ENCODE measurements at regions not wholly inside any gene's neighbourhood (a gene's known extent, or its start where the extent isn't known, plus 50 kb on each side); places are given as distances from the start of the nearest gene placed in this dataset.

DNA sequence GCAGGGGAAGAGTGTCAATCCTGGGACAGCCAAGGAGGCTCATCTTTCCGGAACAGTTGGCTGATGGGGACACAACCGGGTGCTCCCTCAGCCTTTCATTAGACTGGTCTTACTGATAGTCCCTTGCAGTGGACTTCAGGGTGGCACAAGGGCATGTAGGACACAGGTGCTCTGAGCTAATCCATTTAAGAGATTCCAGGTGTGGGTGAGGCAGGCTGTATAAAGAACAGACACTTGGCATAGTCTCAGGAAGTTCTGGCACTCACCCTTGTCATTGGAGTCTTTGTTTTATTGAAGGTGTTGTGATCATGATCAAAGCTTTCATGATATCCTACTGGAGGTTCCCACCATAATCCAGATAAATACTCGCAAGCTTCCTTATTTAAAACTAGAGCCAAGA, 341.6 kb downstream of the EMP1 start:
- Histone ChIP-seq H3K27me3 (no peaks in the 10 kb centered on the region), H3K9me3 (ENCODE audit: low read depth) (no peaks in the 10 kb centered on the region), H3K36me3 (replicated peaks; ENCODE audit: insufficient read depth, low read depth) (no peaks in the 10 kb centered on the region), H3K4me1 (ENCODE audit: insufficient read depth) (no peaks in the 10 kb centered on the region), H2AFZ (no peak overlapping the region), H3K4me2 (no peak overlapping the region), H4K20me1 (ENCODE audit: insufficient read depth, poor library complexity, severe bottlenecking) (no peaks in the 10 kb centered on the region), H3K4me3 (no peak overlapping the region), H3K9me2 (replicated peaks; ENCODE audit: insufficient read depth) (no peaks in the 10 kb centered on the region), H3K79me2 (no peaks in the 10 kb centered on the region), H3K27ac (no peak overlapping the region)
- DNase-seq (ENCODE audit: low spot score): no peak
- 91% methylated on average over 3 of the region's 3 CpGs for WGBS (ENCODE audit: low lambda C conversion rate, missing lambda C conversion rate)
- no peak for TF ChIP-seq CTCF (IDR thresholded peaks at IDR 0.05; ENCODE audit: poor library complexity)
- no peak for TF ChIP-seq EZH2 (IDR thresholded peaks at IDR 0.05; ENCODE audit: borderline replicate concordance)
- TF ChIP-seq EZH2phosphoT487 (IDR thresholded peaks at IDR 0.05; ENCODE audit: low read depth, severe bottlenecking, unreplicated experiment): no peak

- no peak for DNase-seq (ENCODE audit: low spot score)
- Histone ChIP-seq H3K79me2 (no peaks in the 10 kb centered on the region), H3K9me3 (ENCODE audit: low read depth) (no peaks in the 10 kb centered on the region), H3K36me3 (replicated peaks; ENCODE audit: insufficient read depth, low read depth) (no peaks in the 10 kb centered on the region), H4K20me1 (ENCODE audit: insufficient read depth, poor library complexity, severe bottlenecking) (no peaks in the 10 kb centered on the region), H3K4me3 (no peak overlapping the region), H3K27ac (no peak overlapping the region), H3K9me2 (replicated peaks; ENCODE audit: insufficient read depth) (no peaks in the 10 kb centered on the region), H3K4me1 (ENCODE audit: insufficient read depth) (no peaks in the 10 kb centered on the region), H3K4me2 (no peak overlapping the region), H2AFZ (no peak overlapping the region), H3K27me3 (no peaks in the 10 kb centered on the region)
- TF ChIP-seq EZH2phosphoT487 (IDR thresholded peaks at IDR 0.05; ENCODE audit: low read depth, severe bottlenecking, unreplicated experiment) (no peak), CTCF (IDR thresholded peaks at IDR 0.05; ENCODE audit: poor library complexity) (no peak), EZH2 (IDR thresholded peaks at IDR 0.05; ENCODE audit: borderline replicate concordance) (no peak)
- 69% methylated on average over 2 of the region's 2 CpGs for WGBS (ENCODE audit: low lambda C conversion rate, missing lambda C conversion rate)
Observed at GRCh38 chr12:13537623-13538022, 341.1 kb downstream of the EMP1 start.

GRCh38 chr12:13536219-13536910, 339.8 kb downstream of the EMP1 start:
- H3K27me3 ChIP-seq: no peaks in the 10 kb centered on the region
- no peaks in the 10 kb centered on the region for H3K79me2 ChIP-seq
- no peak overlapping the region for H3K4me3 ChIP-seq
- H2AFZ ChIP-seq: no peak overlapping the region
- TF ChIP-seq EZH2 (IDR thresholded peaks at IDR 0.05; ENCODE audit: borderline replicate concordance) (no peak), EZH2phosphoT487 (IDR thresholded peaks at IDR 0.05; ENCODE audit: low read depth, severe bottlenecking, unreplicated experiment) (no peak), CTCF (IDR thresholded peaks at IDR 0.05; ENCODE audit: poor library complexity) (no peak)
- no peaks in the 10 kb centered on the region for H3K4me1 ChIP-seq (ENCODE audit: insufficient read depth)
- no peak overlapping the region for H3K27ac ChIP-seq
- WGBS (ENCODE audit: low lambda C conversion rate, missing lambda C conversion rate): 84% methylated on average over 7 of the region's 7 CpGs
- no peak for DNase-seq (ENCODE audit: low spot score)
- H3K9me3 ChIP-seq (ENCODE audit: low read depth): no peaks in the 10 kb centered on the region
- H3K4me2 ChIP-seq: no peak overlapping the region
- no peaks in the 10 kb centered on the region for H4K20me1 ChIP-seq (ENCODE audit: insufficient read depth, poor library complexity, severe bottlenecking)
- H3K36me3 ChIP-seq (replicated peaks; ENCODE audit: insufficient read depth, low read depth): no peaks in the 10 kb centered on the region
- no peaks in the 10 kb centered on the region for H3K9me2 ChIP-seq (replicated peaks; ENCODE audit: insufficient read depth)
